K562 (cell line): ENCODE measurements at regions not wholly inside any gene's neighbourhood (a gene's known extent, or its start where the extent isn't known, plus 50 kb on each side); places are given as distances from the start of the nearest gene placed in this dataset.

Source experiments
- ATAC-seq: fragments of 200-7000 bp; cut with Tn5 transposase; 3 replicates; pipeline ENCODE4 v1.9.1; 2020; ENCODE audit warnings: moderate library complexity
- BruUV-seq: library from RNA; stranded (reverse); fragments of 400-500 nt; replicated peaks from 2 replicates; lab custom pipeline; 2021; lab: Mats Ljungman, UMichigan
- CTCF ChIA-PET: fragments of 300-600 bp; formaldehyde crosslinking; extraction: SDS; loops from one replicate; lab custom pipeline; 2021; ENCODE audit warnings: low intra/inter-chr PET ratio; lab: Yijun Ruan, JAX
- POLR2A ChIA-PET: fragments of 300-600, 350-650 bp; sonication (Branson Sonifier 250); formaldehyde crosslinking; extraction: SDS; loops from one replicate; lab custom pipeline; 2021; ENCODE audit warnings: antibody characterized with exemption, inconsistent platforms; lab: Yijun Ruan, JAX
- DNase-seq, 4 experiments: peaks; one replicate each; pipeline versions ENCODE4 v3.0.0 to v3.0.0-alpha.2; 2011 to 2018; ENCODE audit warnings: low spot score in 3 of 4, mixed read lengths in 3 of 4; ENCODE audit errors: extremely low read depth in 1 of 4
- FAIRE-seq: peaks from 2 replicates; lab custom pipeline; 2011; peaks lifted over from hg19 to GRCh38; lab: Jason Lieb, UNC
- H2AFZ ChIP-seq: 2 replicates; pipeline ENCODE4 v1.6.0; 2011; ENCODE audit warnings: low read depth, low read length, control low read depth, inconsistent platforms
- H3K27ac ChIP-seq: fragments of 200-600 bp; 3 replicates; pipeline ENCODE4 v1.8.0; 2011; ENCODE audit warnings: low read depth, mild to moderate bottlenecking, control low read depth, inconsistent platforms, low read length, moderate library complexity, mixed read lengths; ENCODE audit errors: extremely low read depth
- H3K27me3 ChIP-seq, 2 experiments: fragments of 300-600 bp in 1 of 2; 2 replicates in 1 of 2; 3 replicates in 1 of 2; pipeline versions ENCODE4 v1.6.0 to v1.8.0; 2011; ENCODE audit warnings: inconsistent platforms in 2 of 2, low read length in 2 of 2, mild to moderate bottlenecking in 1 of 2, mixed read lengths in 1 of 2, moderate library complexity in 1 of 2; ENCODE audit not compliant: control insufficient read depth in 2 of 2, insufficient read depth in 2 of 2
- H3K36me3 ChIP-seq: fragments of 300-600 bp; 3 replicates; pipeline ENCODE4 v1.8.0; 2011; ENCODE audit warnings: mild to moderate bottlenecking, low read length, inconsistent platforms; ENCODE audit not compliant: control insufficient read depth, insufficient read depth
- H3K4me1 ChIP-seq, 2 experiments: fragments of 200-600 bp in 1 of 2; replicated peaks in 1 of 2; 2 replicates in 1 of 2; 3 replicates in 1 of 2; pipeline versions ENCODE4 v1.5.1 to v1.8.0; 2011; ENCODE audit warnings: inconsistent platforms in 2 of 2, low read length in 2 of 2, mild to moderate bottlenecking in 1 of 2, mixed read lengths in 1 of 2, moderate library complexity in 1 of 2; ENCODE audit not compliant: control insufficient read depth in 2 of 2, insufficient read depth in 2 of 2
- H3K4me2 ChIP-seq: 2 replicates; pipeline ENCODE4 v1.6.1; 2011; ENCODE audit warnings: low read length, control low read depth, inconsistent platforms, mixed read lengths; ENCODE audit not compliant: insufficient read depth
- H3K4me3 ChIP-seq: fragments of 200-600 bp; sonication (generic), shearing (Covaris generic); 2 replicates; pipeline ENCODE4 v1.5.1; 2016; ENCODE audit warnings: control low read depth, inconsistent platforms
- H3K79me2 ChIP-seq: fragments of 200-600 bp; 3 replicates; pipeline ENCODE4 v1.8.0; 2011; ENCODE audit warnings: low read length, inconsistent platforms; ENCODE audit not compliant: control insufficient read depth, insufficient read depth
- H3K9ac ChIP-seq, 2 experiments: 2 replicates each; pipeline versions ENCODE4 v1.6.0 to v1.6.1; 2011; ENCODE audit warnings: low read depth in 2 of 2, low read length in 2 of 2, control low read depth in 1 of 2, inconsistent platforms in 1 of 2, mild to moderate bottlenecking in 1 of 2, mixed read lengths in 1 of 2; ENCODE audit not compliant: insufficient read depth in 1 of 2
- H3K9me1 ChIP-seq: one replicate; pipeline ENCODE4 v1.6.0; 2011; ENCODE audit warnings: inconsistent platforms, mild to moderate bottlenecking, low read length, moderate library complexity; ENCODE audit not compliant: control insufficient read depth, insufficient read depth
- H3K9me3 ChIP-seq: replicated peaks from 2 replicates; pipeline ENCODE4 v1.5.1; 2011; ENCODE audit warnings: low read depth, low read length, inconsistent platforms; ENCODE audit not compliant: control insufficient read depth, insufficient read depth
- H4K20me1 ChIP-seq: replicated peaks from 2 replicates; pipeline ENCODE4 v1.6.1; 2011; ENCODE audit warnings: low read length, inconsistent platforms, mixed read lengths; ENCODE audit not compliant: control insufficient read depth, insufficient read depth
- BRF1 ChIP-seq: IDR thresholded peaks from 3 replicates; pipeline ENCODE4 v1.6.1; 2011; ENCODE audit warnings: borderline replicate concordance, mild to moderate bottlenecking; ENCODE audit not compliant: insufficient read length; ENCODE audit errors: extremely low read depth
- DIDO1 ChIP-seq: fragments of 450-650 bp; IDR thresholded peaks from 2 replicates; pipeline ENCODE4 v1.6.1; 2016; ENCODE audit warnings: low read depth, missing biosample characterization, missing genetic modification characterization
- DLX4 ChIP-seq: fragments of 250-450 bp; sonication (Bioruptor Pico); IDR thresholded peaks from 2 replicates; pipeline ENCODE4 v1.6.1; 2021; ENCODE audit warnings: mild to moderate bottlenecking
- HOXB6 ChIP-seq: fragments of 250-450 bp; sonication (Bioruptor Pico); IDR thresholded peaks from 2 replicates; pipeline ENCODE4 v1.5.1; 2022; ENCODE audit warnings: mild to moderate bottlenecking, borderline replicate concordance
- ILK ChIP-seq: fragments of 450-650 bp; IDR thresholded peaks from 2 replicates; pipeline ENCODE4 v1.6.1; 2016; ENCODE audit warnings: missing genetic modification characterization, low read depth, mild to moderate bottlenecking, missing compliant biosample characterization, moderate library complexity, borderline replicate concordance
- KAT7 ChIP-seq: sonication (generic); formaldehyde crosslinking; IDR thresholded peaks from 2 replicates; pipeline ENCODE4 v1.8.0; 2022; ENCODE audit warnings: missing genetic modification reagents, mild to moderate bottlenecking, borderline replicate concordance
- PHF8 ChIP-seq: fragments of 200-600 bp; sonication (generic); IDR thresholded peaks from 2 replicates; pipeline ENCODE4 v1.6.1; 2012; ENCODE audit warnings: mixed run types, mild to moderate bottlenecking, inconsistent platforms, low read length, moderate library complexity, borderline replicate concordance
- PREB ChIP-seq: sonication (generic); formaldehyde crosslinking; IDR thresholded peaks from 2 replicates; pipeline ENCODE4 v1.8.1; 2023; ENCODE audit warnings: mild to moderate bottlenecking, missing genetic modification reagents
- PTBP1 ChIP-seq: fragments of 200-400 bp; formaldehyde crosslinking; IDR thresholded peaks from 2 replicates; pipeline ENCODE4 v1.6.1; 2017; ENCODE audit warnings: low read depth, low read length
- RBM34 ChIP-seq: fragments of 200-400 bp; formaldehyde crosslinking; IDR thresholded peaks from 2 replicates; pipeline ENCODE4 v1.6.1; 2018; ENCODE audit warnings: low read length, borderline replicate concordance; ENCODE audit not compliant: insufficient read depth
- RFX7 ChIP-seq: fragments of 250-450 bp; sonication (Bioruptor Pico); IDR thresholded peaks from 2 replicates; pipeline ENCODE4 v1.5.1; 2021; ENCODE audit warnings: mild to moderate bottlenecking
- TCF15 ChIP-seq: fragments of 250-450 bp; sonication (Bioruptor Pico); IDR thresholded peaks from 2 replicates; pipeline ENCODE4 v1.8.0; 2022; ENCODE audit warnings: moderate library complexity, mild to moderate bottlenecking, inconsistent platforms
- ZBTB2 ChIP-seq: fragments of 450-650 bp; IDR thresholded peaks from 2 replicates; pipeline ENCODE4 v1.6.1; 2016; ENCODE audit warnings: antibody characterized with exemption
- ZC3H4 ChIP-seq: sonication (generic); formaldehyde crosslinking; IDR thresholded peaks from 2 replicates; pipeline ENCODE4 v1.9.0; 2021; ENCODE audit warnings: missing genetic modification reagents, borderline replicate concordance
- ZNF324 ChIP-seq: fragments of 250-450 bp; sonication (Bioruptor Pico); IDR thresholded peaks from 2 replicates; pipeline ENCODE4 v1.4.0; 2020; ENCODE audit warnings: mild to moderate bottlenecking
- ZNF431 ChIP-seq: sonication (generic); formaldehyde crosslinking; IDR thresholded peaks from 2 replicates; pipeline ENCODE4 v1.8.0; 2022; ENCODE audit warnings: mild to moderate bottlenecking, missing genetic modification reagents
- in situ Hi-C: fragments of 300-500 bp; cut with MboI; formaldehyde crosslinking; loops from 4 replicates; pipeline ENCODE4 v1.15.0; 2018; ENCODE audit warnings: inconsistent platforms, mixed read lengths
- intact Hi-C: fragments of 100-400 bp; cut with micrococcal nuclease; formaldehyde crosslinking; loops from 2 replicates; pipeline ENCODE4 v1.14.2; 2022
- TF ChIP-seq, protein P1 (sequence below), 2 experiments: fragments of 450-650 bp; conservative IDR thresholded peaks; 2 replicates each; pipeline ENCODE4 v1.6.1; 2017; ENCODE audit warnings: mild to moderate bottlenecking in 2 of 2, moderate library complexity in 2 of 2

GRCh38 chr10:59124187-59124586, 52.3 kb upstream of the PHYHIPL start (continued):
- TF ChIP-seq ZBTB2 (no peak), ZNF431 (CRISPR knock-in tag) (no peak), DIDO1 (tag) (no peak), BRF1 (no peak)
- TF ChIP-seq, all 486 proteins: peak for 0

- CTCF ChIA-PET = no interaction called here
- in situ Hi-C loops = no loop called here
- no peak overlapping the region for H3K27ac ChIP-seq
- H3K36me3 ChIP-seq = no peaks in the 10 kb centered on the region
- POLR2A ChIA-PET = no interaction called here
- no peak overlapping the region for H3K9ac ChIP-seq
- intact Hi-C loops = no loop called here
- H3K9me3 ChIP-seq = no peaks in the 10 kb centered on the region; the same call in 1 of the 2 replicates
- FAIRE-seq (no peak), DNase-seq (no peak), ATAC-seq (no peak)
- no peaks in the 10 kb centered on the region for H3K79me2 ChIP-seq
- H3K4me3 ChIP-seq = no peak overlapping the region
- H3K27me3 ChIP-seq = no peaks in the 10 kb centered on the region
- no peaks in the 10 kb centered on the region for H3K9me1 ChIP-seq
- no peak overlapping the region for H3K4me2 ChIP-seq
- BruUV-seq = no TSS peak
- no peaks in the 10 kb centered on the region for H3K4me1 ChIP-seq
- no peak overlapping the region for H2AFZ ChIP-seq
- no peaks in the 10 kb centered on the region for H4K20me1 ChIP-seq
- TF ChIP-seq PREB (CRISPR knock-in tag) (no peak), KAT7 (CRISPR knock-in tag) (no peak), HOXB6 (no peak), PHF8 (no peak), ZNF324 (no peak), ILK (tag) (no peak), DLX4 (CRISPR knock-in tag) (no peak), RBM34 (no peak), PTBP1 (no peak), ZC3H4 (CRISPR knock-in tag) (no peak), RFX7 (CRISPR knock-in tag) (no peak), TCF15 (no peak)
- TF ChIP-seq, protein P1, sequence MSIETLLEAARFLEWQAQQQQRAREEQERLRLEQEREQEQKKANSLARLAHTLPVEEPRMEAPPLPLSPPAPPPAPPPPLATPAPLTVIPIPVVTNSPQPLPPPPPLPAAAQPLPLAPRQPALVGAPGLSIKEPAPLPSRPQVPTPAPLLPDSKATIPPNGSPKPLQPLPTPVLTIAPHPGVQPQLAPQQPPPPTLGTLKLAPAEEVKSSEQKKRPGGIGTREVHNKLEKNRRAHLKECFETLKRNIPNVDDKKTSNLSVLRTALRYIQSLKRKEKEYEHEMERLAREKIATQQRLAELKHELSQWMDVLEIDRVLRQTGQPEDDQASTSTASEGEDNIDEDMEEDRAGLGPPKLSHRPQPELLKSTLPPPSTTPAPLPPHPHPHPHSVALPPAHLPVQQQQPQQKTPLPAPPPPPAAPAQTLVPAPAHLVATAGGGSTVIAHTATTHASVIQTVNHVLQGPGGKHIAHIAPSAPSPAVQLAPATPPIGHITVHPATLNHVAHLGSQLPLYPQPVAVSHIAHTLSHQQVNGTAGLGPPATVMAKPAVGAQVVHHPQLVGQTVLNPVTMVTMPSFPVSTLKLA (conservative IDR thresholded peaks at IDR 0.05) = no peak
These were observed 50.8 kb upstream of the PHYHIPL start for GRCh38 chr10:59125666-59126065.
